ENCODE measurements at regions not wholly inside any gene's neighbourhood (a gene's known extent, or its start where the extent isn't known, plus 50 kb on each side); places are given as distances from the start of the nearest gene placed in this dataset.

DNA sequence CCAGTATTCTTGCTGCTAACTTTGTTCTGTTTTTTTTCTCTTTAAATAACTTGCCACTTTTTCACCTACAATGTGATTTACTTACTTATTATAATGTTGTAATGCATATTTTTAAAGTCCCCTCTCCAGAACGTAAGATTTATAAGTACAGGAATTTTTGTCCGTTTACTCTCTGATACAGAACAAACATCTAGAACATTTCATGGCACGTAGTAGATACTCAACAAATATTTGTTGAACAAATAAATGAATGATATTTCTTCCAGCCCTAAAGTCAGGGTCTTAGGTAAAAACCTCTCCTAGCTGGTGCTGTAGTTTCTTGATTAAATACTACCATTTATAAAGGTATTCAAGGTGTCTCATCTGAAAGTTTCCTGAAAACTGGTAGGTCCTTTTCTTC, 125.1 kb downstream of the ZBTB18 start:
- TF ChIP-seq REST (IDR thresholded peaks at IDR 0.05) (no peak), EGR1 (IDR thresholded peaks at IDR 0.05; ENCODE audit: low read depth in 2 of 2) (no peak), TAF1 (conservative IDR thresholded peaks at IDR 0.05) (no peak), YY1 (IDR thresholded peaks at IDR 0.05) (no peak), JUND (IDR thresholded peaks at IDR 0.05) (no peak), SP1 (IDR thresholded peaks at IDR 0.05) (no peak), HNF4G (IDR thresholded peaks at IDR 0.05) (no peak)
- TF ChIP-seq, protein P1, sequence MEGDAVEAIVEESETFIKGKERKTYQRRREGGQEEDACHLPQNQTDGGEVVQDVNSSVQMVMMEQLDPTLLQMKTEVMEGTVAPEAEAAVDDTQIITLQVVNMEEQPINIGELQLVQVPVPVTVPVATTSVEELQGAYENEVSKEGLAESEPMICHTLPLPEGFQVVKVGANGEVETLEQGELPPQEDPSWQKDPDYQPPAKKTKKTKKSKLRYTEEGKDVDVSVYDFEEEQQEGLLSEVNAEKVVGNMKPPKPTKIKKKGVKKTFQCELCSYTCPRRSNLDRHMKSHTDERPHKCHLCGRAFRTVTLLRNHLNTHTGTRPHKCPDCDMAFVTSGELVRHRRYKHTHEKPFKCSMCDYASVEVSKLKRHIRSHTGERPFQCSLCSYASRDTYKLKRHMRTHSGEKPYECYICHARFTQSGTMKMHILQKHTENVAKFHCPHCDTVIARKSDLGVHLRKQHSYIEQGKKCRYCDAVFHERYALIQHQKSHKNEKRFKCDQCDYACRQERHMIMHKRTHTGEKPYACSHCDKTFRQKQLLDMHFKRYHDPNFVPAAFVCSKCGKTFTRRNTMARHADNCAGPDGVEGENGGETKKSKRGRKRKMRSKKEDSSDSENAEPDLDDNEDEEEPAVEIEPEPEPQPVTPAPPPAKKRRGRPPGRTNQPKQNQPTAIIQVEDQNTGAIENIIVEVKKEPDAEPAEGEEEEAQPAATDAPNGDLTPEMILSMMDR (IDR thresholded peaks at IDR 0.05; ENCODE audit: low read depth, low read length, missing input control) = no peak
- TF ChIP-seq, protein P2, sequence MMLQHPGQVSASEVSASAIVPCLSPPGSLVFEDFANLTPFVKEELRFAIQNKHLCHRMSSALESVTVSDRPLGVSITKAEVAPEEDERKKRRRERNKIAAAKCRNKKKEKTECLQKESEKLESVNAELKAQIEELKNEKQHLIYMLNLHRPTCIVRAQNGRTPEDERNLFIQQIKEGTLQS (IDR thresholded peaks at IDR 0.05) = no peak

Data from liver (tissue), 3 donors.